ENCODE measurements at regions not wholly inside any gene's neighbourhood (a gene's known extent, or its start where the extent isn't known, plus 50 kb on each side); places are given as distances from the start of the nearest gene placed in this dataset.
A peak's percentile ranks its signal among the peaks of the same experiment; 100 is the strongest.

GRCh38 chr6:145468534-145468933 lies 266.8 kb downstream of the EPM2A start:
- DNase-seq (ENCODE audit: low spot score), result no peak

DNA sequence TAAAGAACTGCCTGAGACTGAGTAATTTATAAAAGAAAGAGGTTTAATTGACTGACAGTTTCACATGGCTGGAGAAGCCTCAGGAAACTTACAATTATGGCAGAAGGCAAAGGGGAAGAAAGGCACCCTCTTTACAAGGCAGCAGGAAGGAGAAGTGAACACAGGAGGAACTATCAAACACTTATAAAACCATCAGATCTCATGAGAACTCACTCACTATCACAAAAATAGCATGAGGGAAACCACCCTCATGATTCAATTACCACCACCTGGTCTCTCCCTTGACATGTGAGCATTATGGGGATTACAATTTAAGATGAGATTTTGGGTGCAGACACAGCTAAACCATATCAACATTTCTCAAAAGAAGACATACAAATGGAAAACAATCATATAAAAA lies 266.3 kb downstream of the EPM2A start:
- DNase-seq (ENCODE audit: low spot score), result no peak

GRCh38 chr6:145475794-145476396 lies 259.4 kb downstream of the EPM2A start:
- DNase-seq (ENCODE audit: low spot score), result no peak

DNA sequence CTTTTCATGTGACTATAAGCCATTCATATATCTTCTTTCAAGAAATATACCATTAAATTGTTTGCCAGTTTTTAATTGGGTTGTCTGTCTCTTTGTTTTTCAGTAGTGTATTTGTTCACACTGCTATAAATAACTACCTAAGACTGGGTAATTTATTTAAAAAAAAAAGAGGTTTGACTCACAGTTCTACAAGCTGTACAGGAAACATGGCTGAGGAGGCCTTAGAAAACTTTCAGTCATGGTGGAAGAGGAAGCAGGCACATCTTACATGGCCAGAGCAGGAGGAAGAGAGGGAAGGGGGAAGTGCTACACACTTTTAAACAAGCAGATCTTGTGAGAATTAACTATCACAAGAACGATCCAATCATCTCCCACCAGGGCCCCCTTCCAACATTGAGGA lies 255.3 kb downstream of the EPM2A start:
- no peak for DNase-seq (ENCODE audit: low spot score)

GRCh38 chr6:145483191-145483996 lies 251.9 kb downstream of the EPM2A start:
- no peak for DNase-seq (ENCODE audit: low spot score)

GRCh38 chr6:145485288-145485687 lies 250.0 kb downstream of the EPM2A start:
- no peak for DNase-seq (ENCODE audit: low spot score)

DNA sequence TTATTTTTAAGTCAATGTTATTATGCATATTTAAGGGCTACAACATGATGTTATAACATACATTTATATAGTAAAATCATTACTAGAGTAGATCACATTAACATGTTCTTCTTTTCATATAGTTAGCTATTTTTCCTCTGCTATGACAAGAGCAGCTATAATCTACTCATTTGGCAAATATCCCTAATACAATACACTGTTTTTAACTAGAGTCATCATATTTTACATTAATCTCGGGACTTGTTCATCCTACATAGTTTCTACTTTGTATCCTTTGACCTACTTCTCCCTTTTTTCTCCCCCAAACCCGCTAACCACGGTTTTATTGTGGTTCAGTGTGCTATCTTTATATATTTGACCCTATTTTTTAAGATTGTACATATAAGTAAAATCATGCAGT lies 249.0 kb downstream of the EPM2A start:
- no peak for DNase-seq (ENCODE audit: low spot score)

- DNase-seq (ENCODE audit: low spot score), result peak; percentile 42
These were observed 245.7 kb downstream of the EPM2A start for GRCh38 chr6:145489583-145489982.

GRCh38 chr6:145490068-145490467 lies 245.3 kb downstream of the EPM2A start:
- no peak for DNase-seq (ENCODE audit: low spot score)

GRCh38 chr6:145491126-145491525 lies 244.2 kb downstream of the EPM2A start:
- DNase-seq (ENCODE audit: low spot score), result no peak

DNA sequence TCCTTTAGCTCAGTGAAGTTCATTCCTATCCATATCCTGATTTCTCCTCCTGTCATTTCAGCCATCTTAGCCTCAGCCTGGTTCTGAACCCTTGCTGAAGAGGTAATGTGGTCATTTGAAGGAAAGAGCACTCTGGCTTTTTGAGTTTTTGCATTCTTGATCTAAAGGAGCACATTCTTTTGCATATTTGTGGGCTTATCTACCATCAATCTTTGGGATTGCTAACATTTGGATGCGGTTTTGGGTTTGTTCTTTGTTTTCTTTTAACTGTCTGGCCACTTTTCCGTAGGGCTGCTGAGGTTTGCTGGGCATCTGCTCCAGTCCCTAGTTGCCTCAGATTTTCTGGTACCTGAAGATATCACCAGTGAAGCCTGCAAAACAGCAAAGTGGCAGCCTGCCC lies 238.3 kb downstream of the EPM2A start:
- no peak for DNase-seq (ENCODE audit: low spot score)

- no peak for DNase-seq (ENCODE audit: low spot score)
These were observed 236.9 kb downstream of the EPM2A start for GRCh38 chr6:145498425-145498824.

DNA sequence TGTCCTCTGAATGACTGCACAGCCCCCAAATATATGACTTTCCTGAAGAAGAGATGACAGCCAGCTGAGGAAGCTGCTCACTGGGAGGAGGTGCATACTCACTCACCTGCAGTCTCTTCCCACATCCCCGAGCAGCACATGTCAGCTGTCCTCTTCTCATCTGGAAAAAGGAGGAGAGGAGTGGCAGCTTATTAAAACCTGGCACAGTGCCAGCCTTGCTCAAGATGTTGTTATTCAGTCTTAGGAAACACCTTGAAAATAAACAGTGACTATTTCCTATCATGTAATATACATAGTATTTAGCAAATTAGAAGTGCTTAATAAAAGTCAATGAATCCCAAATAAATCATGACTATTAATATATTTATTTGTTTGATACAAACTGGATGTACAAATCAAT lies 232.9 kb downstream of the EPM2A start:
- no peak for DNase-seq (ENCODE audit: low spot score)

DNA sequence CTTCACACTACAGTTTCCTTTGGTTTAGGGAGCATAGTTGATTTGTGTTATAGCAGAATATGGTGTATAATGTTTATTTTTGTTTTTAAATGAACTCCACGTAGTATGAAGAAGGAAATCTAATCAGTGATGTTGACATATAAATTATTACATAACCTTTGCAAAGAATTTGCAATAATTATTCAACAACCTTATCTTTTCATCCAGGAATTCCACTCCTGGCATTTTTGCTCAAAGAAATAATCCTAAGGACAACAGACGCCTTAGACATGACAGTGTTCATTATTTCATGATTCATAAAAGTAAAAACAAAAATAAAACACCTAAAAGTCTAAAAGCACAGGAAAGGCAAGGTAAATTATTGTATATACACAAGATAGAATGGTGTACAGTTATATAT lies 229.2 kb downstream of the EPM2A start:
- no peak for DNase-seq (ENCODE audit: low spot score)

DNA sequence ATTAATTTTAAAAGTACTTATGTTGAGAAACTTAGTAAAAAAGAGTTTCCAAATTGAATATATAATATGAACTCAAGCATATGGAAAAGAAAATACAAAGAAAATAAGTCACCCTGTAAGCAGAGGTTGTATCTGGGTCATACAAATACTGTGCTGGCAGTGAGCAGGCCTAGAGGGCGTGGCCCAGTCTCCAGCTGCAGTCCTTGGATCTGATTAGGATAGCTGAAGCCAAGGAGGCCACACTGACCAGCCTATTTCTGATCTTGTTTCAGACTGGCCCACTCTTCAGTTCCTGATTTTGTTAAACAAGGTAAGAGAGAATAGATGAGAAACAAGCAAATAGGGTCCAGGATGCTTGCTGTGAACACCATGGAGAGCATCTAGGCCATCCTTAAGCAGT lies 228.8 kb downstream of the EPM2A start:
- DNase-seq (ENCODE audit: low spot score), result no peak

DNA sequence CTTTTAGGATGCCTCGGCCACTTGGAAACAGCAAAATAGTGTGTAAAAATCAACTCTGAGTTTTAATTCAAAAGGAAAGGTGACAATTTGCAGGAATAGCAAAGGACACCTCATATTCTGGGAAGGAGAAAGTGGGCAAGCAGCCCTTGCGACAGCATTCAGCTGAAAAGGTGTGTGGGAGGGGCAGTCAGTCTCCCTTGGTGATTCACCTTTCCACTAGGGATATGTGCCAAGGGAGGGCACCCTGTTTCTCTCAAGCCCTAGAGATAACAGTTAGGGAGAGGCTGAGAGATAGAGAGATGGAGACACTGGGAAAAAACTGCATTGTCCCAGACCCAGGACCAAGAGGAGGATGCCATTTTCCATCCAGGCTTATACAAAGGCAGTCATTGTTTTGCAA lies 228.1 kb downstream of the EPM2A start:
- DNase-seq (ENCODE audit: low spot score), result no peak

- no peak for DNase-seq (ENCODE audit: low spot score)
These were observed 227.2 kb downstream of the EPM2A start for GRCh38 chr6:145508107-145508506.

- DNase-seq (ENCODE audit: low spot score), result no peak
These were observed 217.8 kb downstream of the EPM2A start for GRCh38 chr6:145517492-145517891.

GRCh38 chr6:145525038-145525437 lies 210.3 kb downstream of the EPM2A start:
- DNase-seq (ENCODE audit: low spot score), result no peak

DNA sequence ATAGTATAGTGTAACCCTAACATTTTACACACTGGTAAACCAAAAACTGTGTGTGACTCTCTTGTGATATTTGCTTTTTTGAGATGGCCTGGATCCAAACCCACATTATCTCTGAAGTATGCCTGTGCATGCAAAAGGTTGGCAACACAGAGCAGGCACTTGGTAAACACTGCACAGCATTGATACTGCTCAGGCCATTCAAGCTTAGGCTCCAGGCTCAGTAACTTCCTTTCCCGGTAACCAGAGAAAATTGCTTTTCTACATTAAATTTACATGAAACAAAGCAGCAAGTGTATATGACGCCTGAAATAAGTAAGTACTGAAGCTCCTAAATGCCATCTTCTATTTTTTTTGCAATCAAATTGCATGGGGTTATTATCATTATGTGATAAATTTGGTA lies 205.7 kb downstream of the EPM2A start:
- no peak for DNase-seq (ENCODE audit: low spot score)

- no peak for DNase-seq (ENCODE audit: low spot score)
These were observed 204.9 kb downstream of the EPM2A start for GRCh38 chr6:145530454-145530853.

DNA sequence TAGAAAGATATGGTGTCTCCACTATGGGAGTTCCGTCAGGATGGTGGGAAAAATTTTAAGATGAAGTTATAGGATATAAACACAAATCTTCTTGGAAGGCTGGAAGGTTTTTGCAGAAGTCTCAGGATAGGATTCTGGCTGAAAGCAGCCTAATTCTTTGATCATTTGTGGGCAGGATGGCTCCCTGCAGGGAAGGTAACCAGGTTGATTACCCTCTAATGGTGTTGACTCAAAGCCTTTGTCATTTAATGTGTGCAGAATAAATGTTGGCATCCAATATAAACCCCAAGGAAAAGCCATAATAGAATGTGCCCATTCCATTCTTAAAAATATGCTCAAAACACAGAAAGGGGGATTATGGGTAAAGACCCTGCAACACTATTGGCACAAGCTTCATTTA lies 204.3 kb downstream of the EPM2A start:
- no peak for DNase-seq (ENCODE audit: low spot score)

DNA sequence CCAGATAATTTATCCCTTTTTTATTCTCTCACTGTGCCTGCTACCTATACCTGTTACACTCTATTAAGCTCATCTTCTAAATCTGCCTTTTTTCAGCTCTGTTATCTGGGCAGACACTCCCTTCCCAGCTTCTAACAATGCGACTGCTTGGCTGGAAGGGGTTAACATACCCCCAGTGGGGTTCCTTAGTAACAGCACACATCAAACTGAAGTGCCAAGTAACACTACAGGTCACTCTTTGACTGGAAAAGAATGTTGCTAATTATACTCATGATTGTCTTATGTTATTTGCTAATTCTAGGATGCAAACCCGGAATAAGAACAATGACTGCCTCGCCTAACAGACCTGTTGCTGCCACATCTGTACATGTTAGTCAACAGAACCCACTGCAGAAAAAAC lies 203.5 kb downstream of the EPM2A start:
- no peak for DNase-seq (ENCODE audit: low spot score)

DNA sequence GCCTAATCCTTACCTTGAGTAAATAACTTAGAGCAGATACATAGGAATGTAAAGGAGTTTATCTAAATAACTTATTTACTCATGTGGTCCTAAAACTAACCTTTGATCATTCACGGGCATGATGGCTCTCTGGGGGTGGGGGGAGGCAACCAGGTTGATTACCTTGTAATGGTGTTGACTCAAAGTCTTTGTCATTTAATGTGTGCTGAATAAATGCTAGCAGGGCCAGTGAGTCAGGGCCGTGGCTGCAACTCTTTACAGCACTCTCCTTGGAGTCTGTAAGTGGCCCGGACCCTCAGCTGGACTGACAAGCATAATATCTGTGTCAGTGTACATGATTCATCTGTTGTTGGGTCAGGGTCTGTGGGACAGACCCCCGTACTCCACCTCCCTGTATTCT lies 203.0 kb downstream of the EPM2A start:
- no peak for DNase-seq (ENCODE audit: low spot score)
